HFF-Myc (cell line): ENCODE measurements at regions not wholly inside any gene's neighbourhood (a gene's known extent, or its start where the extent isn't known, plus 50 kb on each side); places are given as distances from the start of the nearest gene placed in this dataset.

Source experiments
- DNase-seq: peaks from one replicate; pipeline ENCODE4 v3.0.0-alpha.2; 2011; ENCODE audit warnings: low read depth; ENCODE audit errors: extremely low read depth
- H3K4me3 ChIP-seq: replicated peaks from 2 replicates; pipeline ENCODE4 v1.5.1; 2011; ENCODE audit warnings: low read depth, mild to moderate bottlenecking, control low read depth, low read length
- TF ChIP-seq, protein P1 (sequence below): IDR thresholded peaks from 2 replicates; pipeline ENCODE4 v1.5.1; 2012; ENCODE audit warnings: mild to moderate bottlenecking, low read depth, low read length, control low read depth; ENCODE audit errors: missing control alignments

DNA sequence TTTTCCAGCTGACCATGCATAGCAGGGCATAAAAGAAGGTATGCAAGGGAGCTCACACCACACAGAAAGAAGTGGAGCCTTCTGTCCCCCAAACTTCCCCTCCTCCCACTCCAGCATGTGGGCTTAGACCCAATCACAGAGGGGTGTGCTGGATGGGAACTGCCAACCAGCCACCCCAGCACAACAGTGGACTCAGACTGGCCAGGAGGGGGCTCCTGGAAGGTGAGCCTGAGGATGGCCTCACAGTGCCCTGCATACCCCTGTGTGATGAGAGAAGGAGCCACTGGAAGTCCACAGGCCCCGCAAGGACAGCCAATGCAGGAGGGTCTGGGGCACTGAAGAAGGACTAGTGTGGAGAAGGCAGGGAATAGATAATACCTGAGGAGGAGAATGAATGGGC lies 106.9 kb upstream of the SERP2 start:
- DNase-seq: no peak
- TF ChIP-seq, protein P1, sequence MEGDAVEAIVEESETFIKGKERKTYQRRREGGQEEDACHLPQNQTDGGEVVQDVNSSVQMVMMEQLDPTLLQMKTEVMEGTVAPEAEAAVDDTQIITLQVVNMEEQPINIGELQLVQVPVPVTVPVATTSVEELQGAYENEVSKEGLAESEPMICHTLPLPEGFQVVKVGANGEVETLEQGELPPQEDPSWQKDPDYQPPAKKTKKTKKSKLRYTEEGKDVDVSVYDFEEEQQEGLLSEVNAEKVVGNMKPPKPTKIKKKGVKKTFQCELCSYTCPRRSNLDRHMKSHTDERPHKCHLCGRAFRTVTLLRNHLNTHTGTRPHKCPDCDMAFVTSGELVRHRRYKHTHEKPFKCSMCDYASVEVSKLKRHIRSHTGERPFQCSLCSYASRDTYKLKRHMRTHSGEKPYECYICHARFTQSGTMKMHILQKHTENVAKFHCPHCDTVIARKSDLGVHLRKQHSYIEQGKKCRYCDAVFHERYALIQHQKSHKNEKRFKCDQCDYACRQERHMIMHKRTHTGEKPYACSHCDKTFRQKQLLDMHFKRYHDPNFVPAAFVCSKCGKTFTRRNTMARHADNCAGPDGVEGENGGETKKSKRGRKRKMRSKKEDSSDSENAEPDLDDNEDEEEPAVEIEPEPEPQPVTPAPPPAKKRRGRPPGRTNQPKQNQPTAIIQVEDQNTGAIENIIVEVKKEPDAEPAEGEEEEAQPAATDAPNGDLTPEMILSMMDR: no peak
- no peak overlapping the region for H3K4me3 ChIP-seq

- H3K4me3 ChIP-seq: no peak overlapping the region
- TF ChIP-seq, protein P1: no peak
- DNase-seq: no peak
Measured at GRCh38 chr13:44267203-44267602, 106.4 kb upstream of the SERP2 start.

DNA sequence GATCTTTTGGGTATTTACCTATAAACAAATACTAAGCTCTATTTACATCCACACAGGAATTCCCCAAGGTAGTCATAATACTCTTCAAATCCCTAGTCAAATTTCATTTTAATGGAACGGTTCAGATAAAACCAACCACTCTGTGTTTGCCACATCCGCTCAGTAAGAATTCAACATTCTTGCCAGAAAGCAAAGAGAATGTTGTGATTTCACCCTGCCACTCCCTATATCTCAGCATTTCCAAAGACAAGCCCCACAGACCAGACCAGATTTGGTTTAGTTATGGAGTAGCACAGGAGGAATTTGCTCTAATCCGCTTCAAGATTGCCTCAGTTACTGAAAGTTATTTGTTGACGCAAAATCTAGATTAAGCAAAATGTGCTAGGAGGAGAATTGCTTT lies 105.6 kb upstream of the SERP2 start:
- H3K4me3 ChIP-seq: no peak overlapping the region
- TF ChIP-seq, protein P1: no peak
- no peak for DNase-seq

DNA sequence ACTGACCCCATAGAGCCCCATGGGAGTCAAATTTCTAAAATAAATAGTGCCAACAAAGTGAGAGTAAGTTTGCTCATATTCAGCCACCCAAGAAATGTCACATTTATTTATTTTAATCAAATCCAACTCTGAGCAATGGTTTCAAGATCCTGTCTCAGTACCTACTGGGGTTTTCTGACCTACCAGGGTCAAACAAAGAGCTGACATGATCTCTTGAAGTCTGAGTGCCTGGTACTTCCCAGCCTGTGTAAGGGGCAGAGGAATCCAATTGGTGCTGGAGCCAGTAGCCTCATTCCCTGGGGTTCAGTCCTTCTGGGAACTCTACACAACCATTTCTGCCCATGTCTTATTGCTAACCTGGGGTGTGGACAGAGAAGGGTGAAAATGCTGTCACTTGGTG lies 104.6 kb upstream of the SERP2 start:
- H3K4me3 ChIP-seq: no peak overlapping the region
- no peak for DNase-seq
- TF ChIP-seq, protein P1: no peak

DNA sequence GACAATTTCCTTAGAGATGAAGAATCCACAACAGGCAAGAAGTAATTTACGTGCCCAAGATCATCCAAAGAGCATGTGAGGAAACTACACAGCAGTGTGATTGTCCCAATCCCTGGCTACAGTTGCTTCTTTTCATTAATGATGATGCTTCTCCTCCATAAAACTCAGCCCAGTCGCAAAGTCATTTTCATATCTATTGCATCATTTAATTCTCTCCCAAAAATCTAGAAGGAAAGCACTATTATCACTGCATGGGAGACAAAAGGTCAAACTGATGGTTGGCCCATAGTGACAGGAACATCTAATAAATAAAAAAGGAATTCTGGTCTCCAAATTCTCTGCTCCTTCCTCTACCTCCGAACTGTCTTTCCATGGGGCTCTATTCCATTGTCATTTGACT lies 103.5 kb upstream of the SERP2 start:
- TF ChIP-seq, protein P1: no peak
- no peak overlapping the region for H3K4me3 ChIP-seq
- DNase-seq: no peak

- H3K4me3 ChIP-seq: no peak overlapping the region
- no peak for DNase-seq
- TF ChIP-seq, protein P1: no peak
Measured at GRCh38 chr13:44271031-44271455, 102.6 kb upstream of the SERP2 start.

DNA sequence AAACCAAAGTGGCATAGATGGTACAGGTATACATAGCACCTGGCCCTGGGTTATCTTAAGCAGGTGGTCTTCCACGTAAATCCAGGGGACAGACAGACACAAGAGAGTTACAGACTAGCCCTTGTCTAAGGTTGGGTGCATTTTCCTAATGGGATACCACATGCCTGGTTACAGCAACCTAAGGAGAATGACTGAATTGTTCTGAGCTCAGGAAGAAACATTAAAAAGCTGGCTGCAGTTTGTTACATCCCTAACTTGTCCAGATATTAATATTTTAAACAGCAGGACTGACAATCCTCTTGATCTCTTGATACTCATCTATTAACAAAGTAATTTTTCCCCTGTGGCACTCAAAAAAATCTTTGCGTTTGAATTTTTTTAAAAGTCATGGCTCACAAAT lies 102.2 kb upstream of the SERP2 start:
- TF ChIP-seq, protein P1: no peak
- H3K4me3 ChIP-seq: no peak overlapping the region
- DNase-seq: no peak
